Stimulated activated CD4-positive, alpha-beta T cell treated with anti-CD3 and anti-CD28 coated beads, Interleukin-1b, Interleukin-23, amount 100 ng/mL, for 1 hour (primary cell): ENCODE measurements at regions not wholly inside any gene's neighbourhood (a gene's known extent, or its start where the extent isn't known, plus 50 kb on each side); places are given as distances from the start of the nearest gene placed in this dataset.

ENCODE experiments used
- DNase-seq, 2 donors: peaks; one replicate each; pipeline ENCODE4 v3.0.0-alpha.2; 2020; ENCODE audit warnings: low read depth in 2 of 2

GRCh38 chr16:80300876-80301275, 239.9 kb upstream of the DYNLRB2 start:
- DNase-seq: no peak

- DNase-seq: no peak
Observed at GRCh38 chr16:80300456-80300855, 240.3 kb upstream of the DYNLRB2 start.

- DNase-seq: no peak
Observed at GRCh38 chr16:80299416-80299815, 241.4 kb upstream of the DYNLRB2 start.

GRCh38 chr16:80298676-80299075, 242.1 kb upstream of the DYNLRB2 start:
- no peak for DNase-seq

- no peak for DNase-seq
Observed at GRCh38 chr16:80296034-80296433, 244.8 kb upstream of the DYNLRB2 start.

GRCh38 chr16:80294172-80294571, 246.6 kb upstream of the DYNLRB2 start:
- no peak for DNase-seq

GRCh38 chr16:80288616-80289015, 252.2 kb upstream of the DYNLRB2 start:
- DNase-seq: no peak

- no peak for DNase-seq
Observed at GRCh38 chr16:80287674-80288073, 253.1 kb upstream of the DYNLRB2 start.

GRCh38 chr16:80285104-80285503, 255.7 kb upstream of the DYNLRB2 start:
- no peak for DNase-seq

- DNase-seq: no peak
Observed at GRCh38 chr16:80283466-80284392, 257.1 kb upstream of the DYNLRB2 start.

GRCh38 chr16:80280557-80280956, 260.2 kb upstream of the DYNLRB2 start:
- no peak for DNase-seq

GRCh38 chr16:80279656-80280055, 261.1 kb upstream of the DYNLRB2 start:
- DNase-seq: no peak

GRCh38 chr16:80277182-80277581, 263.6 kb upstream of the DYNLRB2 start:
- no peak for DNase-seq

GRCh38 chr16:80274576-80275191, 266.1 kb upstream of the DYNLRB2 start:
- no peak for DNase-seq

GRCh38 chr16:80273635-80274538, 266.9 kb upstream of the DYNLRB2 start:
- no peak for DNase-seq

- DNase-seq: no peak
Observed at GRCh38 chr16:80265624-80266306, 275.0 kb upstream of the DYNLRB2 start.

- no peak for DNase-seq
Observed at GRCh38 chr16:80263848-80264694, 276.7 kb upstream of the DYNLRB2 start.

GRCh38 chr16:80263181-80263823, 277.5 kb upstream of the DYNLRB2 start:
- no peak for DNase-seq

GRCh38 chr16:80260906-80261311, 279.9 kb upstream of the DYNLRB2 start:
- no peak for DNase-seq

- DNase-seq: no peak
Observed at GRCh38 chr16:80259290-80259805, 281.4 kb upstream of the DYNLRB2 start.
